T47D (cell line): ENCODE measurements at regions not wholly inside any gene's neighbourhood (a gene's known extent, or its start where the extent isn't known, plus 50 kb on each side); places are given as distances from the start of the nearest gene placed in this dataset.

Source experiments
- DNase-seq, 2 experiments: peaks; one replicate each; pipeline versions ENCODE4 v3.0.0 to v3.0.0-alpha.2; 2011 to 2012; ENCODE audit warnings: low read depth in 1 of 2, low spot score in 1 of 2
- JUND ChIP-seq: IDR thresholded peaks from 2 replicates; pipeline ENCODE4 v1.6.1; 2012; ENCODE audit warnings: low read depth
- in situ Hi-C: cut with HindIII; loops from 2 replicates; pipeline ENCODE4 v1.10.0; 2016; ENCODE audit warnings: low sequenced_read_pairs, low pct_unique_long_range_greater_than_20kb

- TF ChIP-seq JUND = no peak
Measured at GRCh38 chr17:55873017-55873758, 122.3 kb downstream of the PCTP start.

GRCh38 chr17:55883149-55883548, 132.3 kb downstream of the PCTP start:
- in situ Hi-C loops = no loop called here
- no peak for TF ChIP-seq JUND
- DNase-seq = peak in 1 of 2 experiments; percentile 15

More at GRCh38 chr17:55873017-55873758, 122.3 kb downstream of the PCTP start:
- in situ Hi-C loops = no loop called here
- no peak for DNase-seq

GRCh38 chr17:55887531-55887930, 136.7 kb downstream of the PCTP start:
- in situ Hi-C loops = no loop called here
- DNase-seq = no peak
- no peak for TF ChIP-seq JUND

- TF ChIP-seq JUND = no peak
- in situ Hi-C loops = no loop called here
- DNase-seq = no peak
Measured at GRCh38 chr17:55889271-55889670, 138.4 kb downstream of the PCTP start.

GRCh38 chr17:55895112-55895759, 144.4 kb downstream of the PCTP start:
- no peak for DNase-seq
- in situ Hi-C loops = no loop called here
- TF ChIP-seq JUND = no peak

GRCh38 chr17:55897301-55897700, 146.4 kb downstream of the PCTP start:
- TF ChIP-seq JUND = no peak
- no peak for DNase-seq
- in situ Hi-C loops = no loop called here

- no peak for DNase-seq
- TF ChIP-seq JUND = no peak
- in situ Hi-C loops = no loop called here
Measured at GRCh38 chr17:55898195-55898594, 147.3 kb downstream of the PCTP start.

- DNase-seq = no peak
- no peak for TF ChIP-seq JUND
- in situ Hi-C loops = no loop called here
Measured at GRCh38 chr17:55900188-55900587, 149.3 kb downstream of the PCTP start.

GRCh38 chr17:55903028-55903690, 152.3 kb downstream of the PCTP start:
- no peak for TF ChIP-seq JUND
- in situ Hi-C loops = no loop called here
- DNase-seq = no peak

- TF ChIP-seq JUND = no peak
- no peak for DNase-seq
- in situ Hi-C loops = no loop called here
Measured at GRCh38 chr17:55909776-55910175, 158.9 kb downstream of the PCTP start.

GRCh38 chr17:55911186-55911585, 160.3 kb downstream of the PCTP start:
- TF ChIP-seq JUND = no peak
- in situ Hi-C loops = no loop called here
- no peak for DNase-seq

- in situ Hi-C loops = no loop called here
- no peak for DNase-seq
- no peak for TF ChIP-seq JUND
Measured at GRCh38 chr17:55925440-55925839, 174.6 kb downstream of the PCTP start.
